ENCODE measurements at regions not wholly inside any gene's neighbourhood (a gene's known extent, or its start where the extent isn't known, plus 50 kb on each side); places are given as distances from the start of the nearest gene placed in this dataset.

DNA sequence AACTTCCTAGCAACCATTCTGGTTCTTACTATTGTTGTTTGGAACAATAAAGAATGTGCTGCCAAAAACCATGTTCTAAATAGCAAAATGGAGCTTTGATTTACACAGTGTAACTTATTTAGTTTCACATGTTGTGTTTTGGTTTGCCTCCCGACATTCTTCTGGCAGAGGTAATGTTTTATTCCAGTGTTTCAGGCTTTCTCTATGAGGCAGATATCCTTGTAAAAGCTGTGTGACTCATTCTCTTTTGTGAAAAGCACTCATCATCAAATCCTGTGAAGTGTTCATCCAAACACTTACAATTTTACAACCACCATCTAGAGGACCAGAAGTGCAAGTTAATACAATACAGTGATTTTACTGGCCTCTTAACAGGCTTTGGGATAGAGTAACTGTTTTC lies 219.0 kb upstream of the GIMD1 start:
- no peak for TF ChIP-seq POLR2A (IDR thresholded peaks at IDR 0.05)
- TF ChIP-seq, protein P1, sequence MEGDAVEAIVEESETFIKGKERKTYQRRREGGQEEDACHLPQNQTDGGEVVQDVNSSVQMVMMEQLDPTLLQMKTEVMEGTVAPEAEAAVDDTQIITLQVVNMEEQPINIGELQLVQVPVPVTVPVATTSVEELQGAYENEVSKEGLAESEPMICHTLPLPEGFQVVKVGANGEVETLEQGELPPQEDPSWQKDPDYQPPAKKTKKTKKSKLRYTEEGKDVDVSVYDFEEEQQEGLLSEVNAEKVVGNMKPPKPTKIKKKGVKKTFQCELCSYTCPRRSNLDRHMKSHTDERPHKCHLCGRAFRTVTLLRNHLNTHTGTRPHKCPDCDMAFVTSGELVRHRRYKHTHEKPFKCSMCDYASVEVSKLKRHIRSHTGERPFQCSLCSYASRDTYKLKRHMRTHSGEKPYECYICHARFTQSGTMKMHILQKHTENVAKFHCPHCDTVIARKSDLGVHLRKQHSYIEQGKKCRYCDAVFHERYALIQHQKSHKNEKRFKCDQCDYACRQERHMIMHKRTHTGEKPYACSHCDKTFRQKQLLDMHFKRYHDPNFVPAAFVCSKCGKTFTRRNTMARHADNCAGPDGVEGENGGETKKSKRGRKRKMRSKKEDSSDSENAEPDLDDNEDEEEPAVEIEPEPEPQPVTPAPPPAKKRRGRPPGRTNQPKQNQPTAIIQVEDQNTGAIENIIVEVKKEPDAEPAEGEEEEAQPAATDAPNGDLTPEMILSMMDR (IDR thresholded peaks at IDR 0.05), result no peak
